Ecto neural progenitor cell (in vitro differentiated cells): ENCODE measurements at regions not wholly inside any gene's neighbourhood (a gene's known extent, or its start where the extent isn't known, plus 50 kb on each side); places are given as distances from the start of the nearest gene placed in this dataset.
"Not testable (repeated sequence)": the region's sequence is repeated elsewhere in the genome, so short reads cannot be mapped to it uniquely, and the experiment has no call there.

Experiments
- DNase-seq: peaks from one replicate; pipeline ENCODE4 v3.0.0-alpha.2; 2018; ENCODE audit warnings: low spot score

DNA sequence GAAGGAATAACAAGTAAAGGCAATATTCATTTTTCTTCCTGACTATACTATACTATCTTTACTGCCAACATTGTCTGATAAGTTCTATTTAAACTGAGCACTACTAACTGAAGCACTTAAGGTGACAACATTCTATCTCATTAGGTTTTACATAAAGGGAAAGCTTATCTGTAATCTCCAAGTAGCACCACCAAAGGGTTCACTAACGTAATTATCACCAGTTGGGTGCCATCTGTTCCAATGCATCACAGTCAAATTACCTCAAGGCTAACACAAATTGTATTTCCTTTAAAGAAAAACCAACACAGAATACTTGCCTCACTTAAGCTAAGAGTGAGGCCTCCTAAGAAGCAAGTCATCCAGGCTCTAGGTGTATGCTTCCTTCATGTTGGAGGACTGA lies 453.8 kb downstream of the RAP2B start:
- DNase-seq = no peak

DNA sequence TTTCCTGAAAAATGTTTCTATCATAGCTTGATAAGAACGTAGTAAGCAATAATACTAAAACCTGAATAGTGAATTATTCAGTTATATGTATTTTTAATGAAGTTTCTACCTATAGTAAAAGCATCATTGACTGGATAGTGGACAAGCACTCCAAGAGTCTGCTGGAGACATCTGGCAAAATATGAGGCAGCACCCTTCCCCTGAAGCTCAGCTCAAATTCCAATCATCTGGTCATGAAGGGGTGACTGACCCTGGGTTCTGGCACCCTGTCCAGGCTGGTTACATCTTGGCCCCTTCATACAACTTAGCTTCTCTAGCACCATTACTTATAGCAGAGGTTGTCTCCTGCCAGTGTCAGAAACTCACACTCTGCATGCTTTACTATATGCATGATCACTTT lies 455.4 kb downstream of the RAP2B start:
- no peak for DNase-seq

DNA sequence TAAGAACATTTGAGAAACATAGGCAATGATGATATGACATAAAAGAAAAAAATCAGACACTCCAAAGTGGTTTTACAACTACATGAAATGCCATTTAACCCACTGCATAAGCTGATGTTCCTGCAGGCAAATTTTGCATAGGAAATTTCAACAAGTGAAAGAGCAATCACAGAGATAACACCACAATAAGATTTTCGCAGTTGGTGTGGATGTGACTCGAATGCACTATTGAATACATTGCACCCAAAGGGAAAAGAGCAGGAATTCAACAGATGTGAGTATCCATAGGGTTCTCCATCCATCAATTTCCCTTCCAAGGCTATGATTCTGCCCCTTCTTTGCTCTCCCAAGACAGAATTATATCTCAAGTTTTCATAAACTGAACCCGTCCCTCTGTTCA lies 456.1 kb downstream of the RAP2B start:
- DNase-seq = no peak

DNA sequence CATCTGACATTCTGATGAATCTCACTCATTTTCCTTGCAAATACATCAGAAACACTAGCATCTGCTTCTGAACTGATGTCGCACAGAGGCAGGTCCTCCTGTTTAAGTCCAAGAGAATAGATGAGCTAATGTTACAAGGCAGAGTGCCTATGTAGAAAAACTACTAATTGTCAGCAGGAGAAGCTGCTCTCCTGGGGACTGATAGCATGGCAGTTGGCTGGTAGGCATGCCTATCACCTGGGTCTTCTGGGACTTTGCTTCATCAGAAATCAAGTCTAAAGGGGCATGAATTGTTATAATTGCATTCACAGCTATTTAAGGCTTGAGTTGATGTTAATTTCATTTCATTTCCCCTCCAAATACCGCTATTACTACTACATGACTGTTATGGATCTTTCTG lies 457.2 kb downstream of the RAP2B start:
- DNase-seq = no peak

DNA sequence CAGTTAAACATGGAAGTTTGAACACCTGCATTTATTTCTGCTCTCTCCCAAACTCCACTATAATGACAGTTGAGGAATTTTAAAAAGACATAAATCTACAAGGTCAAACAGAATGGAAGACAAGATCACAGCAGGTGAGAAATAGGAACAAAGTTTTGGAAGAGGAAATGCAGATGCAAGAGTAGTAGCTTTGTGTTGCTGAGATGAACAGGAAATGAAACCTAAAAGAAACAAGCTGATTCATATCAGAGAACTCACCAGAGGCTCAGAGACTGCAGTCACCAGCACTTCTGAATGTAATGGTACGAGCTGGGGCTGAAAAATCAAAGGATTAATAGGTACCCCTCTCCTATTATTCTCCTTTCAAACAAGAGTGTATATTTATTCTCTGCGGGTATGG lies 459.9 kb downstream of the RAP2B start:
- DNase-seq = no peak

DNA sequence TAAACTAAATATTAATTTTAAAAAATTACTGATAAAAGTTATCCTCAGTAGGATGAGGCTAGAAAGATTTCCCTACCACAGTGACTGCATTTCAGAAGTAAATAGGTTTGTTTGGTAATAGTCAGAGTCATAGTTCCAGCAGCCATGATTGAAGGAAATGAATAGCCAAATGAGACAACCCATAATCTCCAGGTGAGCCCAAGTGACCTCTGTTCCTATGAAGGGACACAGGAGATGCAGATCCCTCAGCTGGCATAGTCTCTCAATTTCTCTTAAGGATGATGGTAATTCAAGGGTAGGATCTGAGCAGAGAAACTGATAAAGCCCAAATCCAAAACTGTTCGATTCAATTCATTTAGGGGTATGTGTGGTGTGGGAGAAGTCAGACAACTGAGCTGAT lies 461.8 kb downstream of the RAP2B start:
- no peak for DNase-seq

DNA sequence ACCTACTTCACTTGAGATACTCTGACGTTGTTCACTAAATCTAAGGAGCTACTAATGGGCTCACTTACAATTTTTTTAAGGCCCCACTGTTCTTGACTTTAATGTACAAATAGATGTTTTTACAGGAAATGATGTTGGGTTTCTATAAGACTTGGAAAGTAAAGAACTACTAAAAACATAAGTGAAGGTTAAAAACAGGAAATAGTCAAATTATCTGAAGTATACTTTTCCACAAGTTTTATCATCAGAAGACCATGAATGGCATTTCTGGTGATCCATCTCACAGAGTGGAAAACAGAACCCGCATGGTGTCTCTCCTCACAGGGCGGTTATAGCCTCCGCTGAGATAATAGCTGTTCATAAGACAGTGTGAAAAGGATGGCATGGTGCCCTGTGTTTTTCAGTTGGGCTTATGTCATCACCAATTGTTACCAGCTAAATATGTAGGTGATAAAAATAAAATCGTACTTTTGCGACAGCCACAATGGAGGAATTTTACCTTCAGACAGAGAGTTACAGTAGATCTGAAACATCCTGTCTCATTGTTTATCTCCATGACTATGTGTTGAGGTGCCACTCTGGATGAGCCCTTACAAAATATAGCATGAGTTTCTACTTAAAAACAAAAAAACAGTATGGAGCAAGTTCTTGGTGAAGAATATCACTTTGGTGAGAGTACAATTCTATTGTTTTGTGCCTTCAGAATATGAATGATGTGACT lies 462.4 kb downstream of the RAP2B start:
- DNase-seq = no peak

DNA sequence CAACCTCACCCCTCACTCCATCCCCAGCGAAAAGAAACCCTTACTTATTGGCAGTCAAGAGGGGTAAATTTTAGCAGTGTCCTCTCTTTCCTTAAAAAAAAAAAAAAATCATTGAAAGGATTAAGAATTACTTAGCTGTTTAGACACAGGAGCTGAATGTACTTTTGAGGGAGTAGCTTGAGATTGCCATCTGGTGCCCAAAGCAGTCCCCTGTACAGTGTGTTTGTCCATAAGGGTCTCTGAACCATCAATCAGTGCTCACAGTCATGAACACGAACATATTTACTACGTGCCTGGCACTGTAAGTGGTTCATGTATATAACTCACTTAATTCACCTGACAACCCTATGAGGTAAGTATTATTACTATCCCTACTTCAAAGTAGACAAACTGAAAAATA lies 463.5 kb downstream of the RAP2B start:
- no peak for DNase-seq

DNA sequence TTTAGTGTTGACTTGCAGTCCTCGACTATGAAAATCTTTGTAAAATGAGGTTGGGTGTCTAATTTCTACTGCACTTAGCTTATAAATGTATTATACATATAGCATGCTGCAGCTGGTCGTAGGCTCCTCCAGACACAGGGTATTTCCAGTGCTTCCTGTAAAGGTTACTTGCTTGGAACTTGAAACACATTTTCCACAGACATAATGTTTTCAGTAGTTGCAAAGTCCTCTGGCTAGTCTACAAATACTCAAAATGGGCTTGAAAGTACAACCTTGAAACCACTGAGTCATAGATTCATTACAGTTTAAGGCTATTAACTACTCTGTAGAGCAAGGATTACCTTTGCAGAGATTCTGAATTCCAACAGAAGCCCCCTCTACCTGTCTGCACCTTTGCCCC lies 464.1 kb downstream of the RAP2B start:
- no peak for DNase-seq

DNA sequence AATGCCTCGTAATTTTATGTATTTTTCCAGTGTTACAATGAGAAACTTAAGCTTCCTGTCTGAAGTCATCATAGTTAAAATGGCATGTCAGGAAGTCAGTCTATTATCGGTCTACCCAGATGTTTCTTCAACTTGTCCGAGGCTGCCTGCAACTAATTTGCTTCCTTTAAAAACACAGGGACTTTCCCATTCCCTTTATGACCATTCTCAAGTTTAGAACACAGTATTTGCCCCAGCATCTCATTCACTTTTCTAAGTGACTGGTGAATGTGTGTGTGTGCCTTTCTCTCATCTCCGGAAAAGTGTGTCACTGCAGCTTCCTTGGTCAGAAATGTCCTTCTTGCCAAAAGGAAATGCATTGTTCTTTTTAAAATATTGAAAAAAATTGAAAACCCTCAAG lies 466.6 kb downstream of the RAP2B start:
- no peak for DNase-seq

DNA sequence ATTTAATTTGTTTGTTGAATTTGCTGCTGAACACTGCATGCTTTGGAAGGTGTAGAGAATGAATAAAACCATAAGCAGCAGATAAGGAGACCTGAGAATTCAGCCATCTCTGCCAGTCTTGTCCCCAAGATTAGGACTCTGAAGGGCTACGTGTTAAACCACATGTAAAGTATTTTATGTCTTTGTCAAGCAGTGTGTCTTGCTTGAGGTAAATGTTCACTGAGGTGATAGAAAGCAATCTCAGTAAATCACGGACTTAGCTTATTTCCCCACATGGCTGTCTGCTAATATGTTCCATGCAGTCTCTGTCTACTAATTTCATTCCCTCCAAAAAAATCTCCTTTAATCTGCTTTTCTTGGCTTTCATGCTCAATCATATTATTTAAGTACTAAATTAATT lies 467.1 kb downstream of the RAP2B start:
- DNase-seq = no peak

DNA sequence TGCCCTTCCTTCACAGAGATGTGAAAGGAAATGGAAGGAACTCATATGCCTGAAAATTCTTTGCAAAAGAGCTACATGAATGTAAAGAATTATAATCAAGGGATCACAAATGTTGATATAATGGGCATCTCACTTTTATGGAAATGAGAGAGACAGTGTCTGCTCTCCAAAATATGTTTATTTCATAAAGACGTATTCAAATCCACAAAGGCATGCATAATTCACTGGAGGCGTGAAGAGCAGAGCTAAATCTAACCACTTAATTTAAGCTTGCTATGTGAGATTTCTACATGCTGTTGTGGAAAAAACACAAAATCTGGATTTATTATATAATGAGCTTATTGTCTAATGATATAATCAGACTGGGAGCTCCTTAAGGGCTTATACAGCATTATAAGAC lies 469.1 kb downstream of the RAP2B start:
- DNase-seq = no peak

DNA sequence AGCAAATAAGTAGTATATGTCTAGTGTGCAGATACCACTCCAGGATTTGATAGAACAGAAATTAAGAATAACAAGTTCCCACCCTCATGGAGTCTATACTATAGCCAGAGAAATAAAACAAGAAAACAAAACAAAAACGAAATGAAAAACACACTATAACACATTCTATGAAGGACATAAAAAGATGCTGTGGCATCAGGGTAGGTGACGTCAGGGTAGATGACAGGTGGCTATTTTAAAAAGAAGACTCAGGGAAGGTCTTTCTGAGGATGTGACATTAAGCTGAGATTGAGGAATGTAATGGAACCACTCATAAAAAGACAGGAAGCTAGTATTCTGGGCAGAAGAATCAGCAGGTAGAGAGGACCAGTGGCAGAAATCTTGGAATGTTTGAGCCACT lies 469.6 kb downstream of the RAP2B start:
- no peak for DNase-seq

DNA sequence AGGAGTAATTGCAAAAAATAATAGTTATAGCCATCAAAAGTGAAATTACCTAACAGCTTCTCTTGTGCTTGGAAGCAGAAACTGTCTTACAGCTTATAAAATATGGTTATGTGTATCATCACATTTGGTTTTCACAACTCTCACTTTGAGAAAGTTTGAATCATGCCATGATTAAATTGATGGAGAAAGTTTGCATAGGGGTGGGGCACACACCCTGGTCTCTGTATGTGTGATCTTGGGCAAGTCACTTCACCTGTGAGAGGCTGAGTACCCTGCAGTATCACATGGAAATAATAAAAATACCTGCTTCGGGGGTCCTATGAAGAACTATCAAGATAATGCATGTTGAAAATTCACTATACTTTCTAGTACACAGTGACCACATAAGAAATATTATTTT lies 471.4 kb downstream of the RAP2B start:
- no peak for DNase-seq

DNA sequence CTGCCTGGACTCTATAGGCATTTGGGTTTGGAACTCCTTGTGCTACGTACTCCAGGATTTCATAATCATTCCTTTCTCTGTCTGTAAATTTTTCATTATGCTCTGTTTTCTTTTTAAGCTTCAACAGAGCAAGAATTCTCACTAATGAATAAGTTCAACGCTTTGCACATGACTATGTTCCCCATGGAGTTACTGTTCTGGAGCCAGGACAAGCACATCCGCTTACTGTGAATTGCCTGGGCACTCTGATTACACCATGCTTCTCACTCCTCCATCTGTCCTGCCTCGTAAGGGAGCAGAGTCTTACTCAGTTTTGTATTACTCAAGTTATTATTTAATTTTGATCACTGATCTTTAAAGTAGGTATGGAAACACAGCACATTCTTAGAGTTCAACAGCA lies 472.7 kb downstream of the RAP2B start:
- DNase-seq = no peak

DNA sequence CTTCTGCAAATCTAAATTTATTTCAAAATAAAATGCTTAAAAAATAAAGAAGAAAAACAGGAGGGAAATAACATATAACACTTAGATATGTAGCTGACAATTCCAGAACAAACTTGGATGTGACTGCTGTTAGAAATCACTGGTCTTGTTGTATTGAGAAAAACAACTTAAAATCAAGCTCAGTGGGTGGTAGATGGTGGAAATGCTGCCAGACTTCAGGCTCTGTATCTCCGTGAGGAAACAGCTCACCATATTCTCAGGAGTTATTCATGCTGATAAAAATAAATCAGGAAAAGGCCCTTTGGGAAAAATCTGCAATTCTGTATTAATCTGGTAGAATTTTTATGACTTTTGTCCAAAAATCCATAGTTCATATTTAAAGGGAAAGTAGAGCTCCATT lies 477.6 kb downstream of the RAP2B start:
- no peak for DNase-seq

DNA sequence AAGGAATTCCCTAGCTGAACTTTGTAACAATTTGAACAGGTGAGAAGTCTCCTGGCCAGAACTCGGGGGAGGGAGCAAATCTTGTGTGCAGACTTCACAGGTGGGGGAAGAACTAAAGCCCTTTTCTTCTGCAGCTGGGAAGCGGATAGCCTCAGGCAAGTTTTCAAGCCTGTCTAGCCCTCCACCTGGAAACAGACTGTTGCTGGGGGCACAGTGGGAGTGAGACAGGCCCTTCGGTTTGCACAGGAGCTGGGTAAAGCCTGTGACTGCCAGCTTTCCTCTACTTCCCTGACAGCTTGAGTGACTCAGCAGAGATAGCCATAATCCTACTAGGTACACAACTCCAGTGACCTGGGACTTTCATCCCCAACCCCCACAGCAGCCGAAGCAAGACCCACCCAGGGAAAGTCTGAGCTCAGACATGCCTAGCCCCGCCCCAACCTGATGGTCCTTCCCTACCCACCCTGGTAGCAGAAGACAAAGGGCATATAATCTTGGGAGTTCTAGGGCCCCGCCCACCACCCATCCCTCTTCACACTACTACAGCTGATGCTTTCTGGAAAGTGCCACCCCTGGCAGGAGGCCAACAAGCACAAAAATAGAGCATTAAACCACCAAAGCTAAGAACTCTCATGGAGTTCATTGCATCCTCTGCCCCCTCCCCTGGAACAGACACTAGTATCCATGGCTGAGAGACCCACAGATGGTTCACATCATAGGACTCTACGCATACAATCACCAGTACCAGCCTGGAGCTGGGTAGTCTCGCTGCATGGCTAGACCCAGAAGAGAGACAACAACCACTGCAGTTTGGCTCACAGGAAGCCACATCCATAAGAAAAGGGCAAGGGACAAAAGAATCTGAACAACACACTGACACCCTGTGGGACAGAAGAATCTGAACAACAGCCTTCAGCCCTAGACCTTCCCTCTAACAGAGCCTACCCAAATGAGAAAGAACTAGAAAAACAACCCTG lies 479.0 kb downstream of the RAP2B start:
- no peak for DNase-seq

DNA sequence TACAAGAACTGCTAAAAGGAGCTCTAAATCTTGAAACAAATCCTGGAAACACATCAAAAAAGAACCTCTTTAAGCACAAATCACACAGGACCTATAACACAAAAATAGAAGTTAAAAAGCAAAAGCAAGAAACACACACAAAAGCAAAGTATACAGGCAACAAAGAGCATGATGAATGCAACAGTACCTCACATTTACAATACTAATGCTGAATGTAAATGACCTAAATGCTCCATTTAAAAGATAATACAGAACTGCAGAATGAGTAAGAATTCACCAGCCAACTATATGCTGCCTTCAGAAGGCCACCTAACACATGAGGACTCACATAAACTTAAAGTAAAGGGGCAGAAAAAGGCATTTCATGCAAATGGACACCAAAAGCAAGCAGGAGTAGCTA lies 478.6 kb upstream of the ARHGEF26 start:
- DNase-seq = not testable (repeated sequence)

DNA sequence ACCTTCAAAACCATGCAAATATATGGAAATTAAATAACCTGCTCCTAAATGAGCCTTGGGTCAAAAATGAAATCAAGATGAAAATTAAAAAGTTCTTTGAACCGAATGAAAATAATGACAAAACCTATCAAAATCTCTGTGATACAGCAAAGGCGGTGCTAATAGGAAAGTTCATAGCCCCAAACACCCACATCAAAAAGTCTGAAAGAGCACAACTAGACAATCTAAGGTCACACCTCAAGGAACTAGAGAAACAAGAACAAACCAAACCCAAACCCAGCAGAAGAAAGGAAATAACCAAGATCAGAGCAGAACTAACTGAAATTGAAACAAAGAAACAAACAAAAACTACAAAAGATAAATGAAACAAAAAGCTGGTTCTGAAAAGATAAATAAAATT lies 477.7 kb upstream of the ARHGEF26 start:
- not testable (repeated sequence) for DNase-seq

DNA sequence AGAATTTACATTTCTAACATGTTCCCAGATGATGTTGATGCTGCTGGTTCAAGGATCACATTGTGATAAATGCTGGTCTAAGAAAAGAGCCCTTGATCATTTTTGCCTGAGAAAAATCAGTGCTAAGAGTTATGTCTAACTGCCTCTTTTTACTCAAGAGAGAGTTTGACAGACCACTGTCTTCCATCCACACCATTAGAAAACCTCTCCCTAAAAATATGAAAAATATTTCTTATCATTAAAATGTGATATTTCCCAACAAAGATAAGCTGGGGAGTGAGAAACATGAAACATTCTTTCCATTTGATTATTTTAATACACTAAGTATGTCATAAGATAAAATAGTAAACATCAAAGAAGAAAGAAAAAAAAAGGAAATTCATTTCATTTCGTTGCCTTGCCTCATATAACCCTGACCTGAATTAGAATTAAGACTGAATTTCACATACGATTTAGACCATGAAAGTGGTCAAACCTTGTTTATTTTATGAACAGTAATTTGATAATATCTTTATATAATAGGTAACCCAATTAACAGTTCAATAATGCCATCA lies 471.8 kb upstream of the ARHGEF26 start:
- DNase-seq = no peak

DNA sequence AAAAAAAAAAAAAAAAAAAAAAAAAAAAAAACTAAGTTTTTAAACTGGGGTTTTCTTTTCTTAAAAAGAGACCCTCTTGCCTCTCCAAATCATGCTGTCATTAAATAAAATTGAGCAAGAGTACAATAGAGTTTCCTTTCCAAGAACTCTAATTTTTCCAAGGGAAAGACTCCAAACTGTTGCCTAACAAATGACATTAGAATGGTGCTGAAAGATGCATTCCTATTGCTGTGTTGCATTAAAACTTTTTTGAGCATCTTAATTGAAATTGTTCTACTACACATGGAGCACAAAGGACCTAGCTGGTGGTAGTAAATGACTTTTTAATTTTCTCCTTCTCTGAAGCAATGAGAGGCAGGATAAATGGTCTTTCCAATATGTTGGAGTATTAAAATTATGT lies 469.1 kb upstream of the ARHGEF26 start:
- DNase-seq = no peak

DNA sequence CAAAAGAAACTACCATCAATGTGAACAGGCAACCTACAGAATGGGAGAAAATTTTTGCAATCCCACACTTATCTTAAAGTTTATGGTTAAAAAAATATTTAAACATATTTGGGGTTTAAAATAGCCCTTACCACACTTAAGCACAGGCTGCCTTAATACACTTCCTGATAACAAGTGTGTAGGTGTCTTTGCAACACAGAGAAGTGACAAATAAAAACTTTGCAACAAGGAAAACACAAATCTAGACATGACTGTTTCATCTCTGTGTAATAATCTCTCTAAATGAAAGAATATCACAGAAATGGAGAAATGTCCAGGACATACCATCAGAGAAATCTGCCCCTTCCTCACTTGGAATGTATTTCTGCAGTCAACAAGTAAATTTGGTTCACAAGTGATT lies 464.1 kb upstream of the ARHGEF26 start:
- DNase-seq = no peak

DNA sequence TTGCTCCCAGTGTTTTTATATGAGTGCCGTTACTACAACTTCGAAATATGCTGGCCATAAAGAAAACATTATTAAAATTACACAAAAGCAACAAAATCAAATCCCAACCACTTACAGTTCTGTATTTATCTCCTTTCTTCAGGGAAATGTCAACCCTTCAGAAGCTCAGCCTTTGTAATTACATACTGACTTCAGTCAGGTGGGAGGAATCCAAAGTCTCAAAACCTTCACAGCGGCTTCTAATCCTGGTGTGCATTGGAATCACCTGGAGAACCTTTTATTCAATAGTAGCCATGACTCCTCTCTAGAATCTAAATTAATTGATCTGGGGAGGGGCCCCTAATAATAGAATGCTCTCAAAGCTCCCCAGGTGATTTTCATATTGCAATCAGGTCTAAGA lies 463.7 kb upstream of the ARHGEF26 start:
- DNase-seq = no peak
